ENCODE measurements at regions not wholly inside any gene's neighbourhood (a gene's known extent, or its start where the extent isn't known, plus 50 kb on each side); places are given as distances from the start of the nearest gene placed in this dataset.

- ATAC-seq (replicated peaks in 1 of 4) (no peak), DNase-seq (no peak)
- no CpG with 5 or more reads among the region's 1 CpG for WGBS (ENCODE audit: insufficient coverage)
- no peaks in the 10 kb centered on the region for H3K27me3 ChIP-seq (replicated peaks in 1 of 2; ENCODE audit: control insufficient read depth in 2 of 2, extremely low read depth in 1 of 2, insufficient read depth in 2 of 2, low read length in 1 of 2)
- no peaks in the 10 kb centered on the region for H3K9me3 Mint-ChIP-seq
- H3K4me3 ChIP-seq (ENCODE audit: control insufficient read depth in 1 of 2, extremely low read depth in 1 of 2, low read length in 1 of 2), result no peak overlapping the region
- ChIA-PET POLR2A (no interaction called here), CTCF (no interaction called here)
- no peak overlapping the region for H3K4me3 Mint-ChIP-seq
- H3K27me3 Mint-ChIP-seq, result peaks cover 8 to 13% of the 10 kb centered on the region in 2 donors
- H3K4me1 ChIP-seq (ENCODE audit: control insufficient read depth in 1 of 2, extremely low read depth in 1 of 2, insufficient read depth in 2 of 2, low read length in 2 of 2), result no peaks in the 10 kb centered on the region
- no peaks in the 10 kb centered on the region for H3K4me1 Mint-ChIP-seq
- H3K36me3 Mint-ChIP-seq, result no peaks in the 10 kb centered on the region
- H3K27ac ChIP-seq (ENCODE audit: low read length), result no peak overlapping the region
- no peaks in the 10 kb centered on the region for H3K9me3 ChIP-seq
- no peaks in the 10 kb centered on the region for H3K36me3 ChIP-seq (ENCODE audit: control insufficient read depth in 2 of 2, extremely low read depth in 1 of 2, insufficient read depth in 1 of 2, low read length in 1 of 2)
- H3K27ac Mint-ChIP-seq, result no peak overlapping the region
Observed at GRCh38 chr3:153957421-153957820, 163.8 kb upstream of the ARHGEF26 start.

DNA sequence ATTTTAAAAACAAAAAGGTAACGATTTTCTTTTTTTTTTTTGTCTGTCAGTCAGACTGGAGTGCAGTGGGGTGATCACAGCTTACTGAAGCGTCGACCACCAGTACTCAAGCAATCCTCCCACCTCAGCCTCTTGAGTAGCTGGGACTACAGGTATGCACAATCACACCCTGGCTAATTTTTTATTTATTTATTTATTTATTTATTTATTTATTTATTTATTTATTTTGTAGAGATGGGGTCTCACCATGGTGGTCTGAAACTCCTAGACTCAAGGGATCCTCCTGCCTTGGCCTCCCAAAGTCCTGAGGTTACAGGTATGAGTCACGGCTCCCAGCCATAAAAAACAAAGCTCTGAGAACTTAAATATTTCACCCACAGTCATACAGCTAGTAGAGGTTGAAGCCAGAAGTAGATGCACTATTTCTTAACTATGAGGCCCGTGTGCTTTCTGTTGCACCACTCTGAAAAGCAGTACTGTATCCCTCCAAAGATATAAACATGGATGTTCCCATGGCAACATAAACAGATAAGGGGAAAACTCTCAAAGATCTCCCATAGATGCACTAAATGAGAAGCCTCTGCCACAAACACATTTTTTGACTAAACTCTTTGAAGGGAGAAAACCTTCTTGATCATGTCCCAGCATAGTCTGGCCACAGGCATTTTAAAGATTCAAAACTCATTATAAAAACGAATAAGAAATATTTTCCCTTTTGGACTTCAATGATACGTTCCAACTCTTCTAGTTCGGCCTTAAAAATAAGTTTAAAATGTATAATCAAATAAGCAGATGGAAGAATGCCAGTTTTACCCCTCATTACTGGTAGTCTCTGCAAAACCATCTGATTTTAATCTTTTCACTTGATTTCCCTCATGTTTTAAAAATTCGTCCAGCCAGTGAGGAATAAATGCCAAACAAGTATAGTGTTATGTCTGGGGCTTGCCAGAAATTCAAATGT lies 162.3 kb upstream of the ARHGEF26 start:
- POLR2A ChIA-PET, result interaction anchor here in 1 of 2 donors (0.7 kb wide), 1 partner anchor 88 kb away, joined by 3 read pairs; no protein-coding TSS in a partner anchor
- H3K4me1 ChIP-seq (ENCODE audit: control insufficient read depth in 1 of 2, extremely low read depth in 1 of 2, insufficient read depth in 2 of 2, low read length in 2 of 2), result no peaks in the 10 kb centered on the region
- no CpG with 5 or more reads among the region's 9 CpGs for WGBS (ENCODE audit: insufficient coverage)

DNA sequence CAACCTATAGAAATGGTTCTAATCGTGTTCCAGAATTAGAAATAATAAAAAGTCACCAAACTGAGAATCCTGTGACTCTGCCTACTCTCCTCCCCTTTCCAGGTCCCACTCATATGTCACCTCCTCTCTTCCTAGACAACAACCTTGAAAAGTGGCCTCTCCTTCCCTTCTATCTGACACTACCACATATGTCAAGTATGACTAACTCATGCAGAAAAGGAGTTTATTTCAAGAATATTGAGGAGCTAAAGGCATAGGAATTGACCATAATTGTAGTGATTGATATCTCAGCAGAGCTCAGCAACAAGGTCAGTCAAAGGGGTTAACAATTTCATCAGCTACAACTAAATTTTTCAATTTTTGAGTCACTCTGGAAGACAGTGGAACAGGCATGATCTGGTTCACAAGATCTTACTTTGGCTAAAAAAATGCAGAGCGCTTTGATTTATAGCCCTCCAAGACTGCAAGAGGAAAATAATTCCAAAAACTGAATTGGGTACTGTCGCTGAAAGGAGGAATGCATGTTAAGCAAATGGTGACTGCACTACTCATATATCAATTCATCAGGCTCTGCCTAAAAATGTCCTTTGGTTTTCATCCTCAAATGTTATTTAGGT lies 160.6 kb upstream of the ARHGEF26 start:
- Histone ChIP-seq H3K4me3 (ENCODE audit: control insufficient read depth in 1 of 2, extremely low read depth in 1 of 2, low read length in 1 of 2) (no peak overlapping the region), H3K36me3 (ENCODE audit: control insufficient read depth in 2 of 2, extremely low read depth in 1 of 2, insufficient read depth in 1 of 2, low read length in 1 of 2) (no peaks in the 10 kb centered on the region), H3K4me1 (ENCODE audit: control insufficient read depth in 1 of 2, extremely low read depth in 1 of 2, insufficient read depth in 2 of 2, low read length in 2 of 2) (no peaks in the 10 kb centered on the region), H3K9me3 (no peaks in the 10 kb centered on the region), H3K27me3 (replicated peaks in 1 of 2; ENCODE audit: control insufficient read depth in 2 of 2, extremely low read depth in 1 of 2, insufficient read depth in 2 of 2, low read length in 1 of 2) (no peaks in the 10 kb centered on the region), H3K27ac (ENCODE audit: low read length) (no peak overlapping the region)
- H3K4me3 Mint-ChIP-seq, result no peak overlapping the region
- no peak overlapping the region for H3K27ac Mint-ChIP-seq
- peaks cover 4 to 8% of the 10 kb centered on the region in 2 donors for H3K27me3 Mint-ChIP-seq
- DNase-seq (no peak), ATAC-seq (replicated peaks in 1 of 4) (no peak)
- no peaks in the 10 kb centered on the region for H3K9me3 Mint-ChIP-seq
- ChIA-PET CTCF (interaction anchor here in 1 of 2 donors (0.6 kb wide), 1 partner anchor 950 kb away, joined by 3 read pairs; no protein-coding TSS in a partner anchor), POLR2A (interaction anchor here in 1 of 2 donors (0.7 kb wide), 1 partner anchor 270 kb away, joined by 3 read pairs; no protein-coding TSS in a partner anchor)
- H3K36me3 Mint-ChIP-seq, result no peaks in the 10 kb centered on the region
- H3K4me1 Mint-ChIP-seq, result no peaks in the 10 kb centered on the region
- WGBS (ENCODE audit: insufficient coverage), result 69% methylated on average over 2 of the region's 3 CpGs

More for the DNA sequence above, 162.3 kb upstream of the ARHGEF26 start:
- Mint-ChIP-seq H3K4me3 (no peak overlapping the region), H3K27ac (no peak overlapping the region), H3K4me1 (no peaks in the 10 kb centered on the region), H3K9me3 (no peaks in the 10 kb centered on the region), H3K36me3 (no peaks in the 10 kb centered on the region), H3K27me3 (peaks cover 8 to 13% of the 10 kb centered on the region in 2 donors)
- Histone ChIP-seq H3K4me3 (ENCODE audit: control insufficient read depth in 1 of 2, extremely low read depth in 1 of 2, low read length in 1 of 2) (no peak overlapping the region), H3K9me3 (no peaks in the 10 kb centered on the region), H3K27me3 (replicated peaks in 1 of 2; ENCODE audit: control insufficient read depth in 2 of 2, extremely low read depth in 1 of 2, insufficient read depth in 2 of 2, low read length in 1 of 2) (no peaks in the 10 kb centered on the region), H3K27ac (ENCODE audit: low read length) (no peak overlapping the region), H3K36me3 (ENCODE audit: control insufficient read depth in 2 of 2, extremely low read depth in 1 of 2, insufficient read depth in 1 of 2, low read length in 1 of 2) (no peaks in the 10 kb centered on the region)
- DNase-seq (no peak), ATAC-seq (replicated peaks in 1 of 4) (no peak)
- CTCF ChIA-PET, result no interaction called here

DNA sequence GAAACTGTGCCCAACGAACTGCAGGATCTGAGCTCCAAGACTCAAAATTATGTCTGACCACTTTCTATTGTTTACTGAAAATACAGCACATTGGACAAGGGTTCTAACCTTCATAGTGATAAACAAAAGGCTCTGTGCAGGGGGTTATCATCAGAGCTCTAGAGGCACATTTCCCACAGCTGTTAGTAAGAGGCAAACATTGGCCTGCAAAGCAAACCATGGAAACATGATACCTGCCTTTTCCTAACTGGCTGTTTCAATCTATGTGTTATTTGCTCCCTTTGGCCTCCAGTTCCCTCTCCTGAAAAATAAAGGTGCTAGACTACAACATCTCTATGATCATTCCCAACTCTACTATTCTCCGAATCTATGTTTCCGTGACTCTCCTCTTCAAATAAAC lies 159.7 kb upstream of the ARHGEF26 start:
- no CpG with 5 or more reads among the region's 3 CpGs for WGBS (ENCODE audit: insufficient coverage)
- DNase-seq (no peak), ATAC-seq (replicated peaks in 1 of 4) (no peak)
- no peaks in the 10 kb centered on the region for H3K36me3 ChIP-seq (ENCODE audit: control insufficient read depth in 2 of 2, extremely low read depth in 1 of 2, insufficient read depth in 1 of 2, low read length in 1 of 2)
- POLR2A ChIA-PET, result interaction anchor here in 1 of 2 donors (0.7 kb wide), 1 partner anchor 269 kb away, joined by 3 read pairs; no protein-coding TSS in a partner anchor
- H3K4me3 ChIP-seq (ENCODE audit: control insufficient read depth in 1 of 2, extremely low read depth in 1 of 2, low read length in 1 of 2), result no peak overlapping the region
- Mint-ChIP-seq H3K27ac (no peak overlapping the region), H3K4me1 (no peaks in the 10 kb centered on the region), H3K9me3 (peaks cover 0 to 3% (median 0%) of the 10 kb centered on the region in 3 donors), H3K4me3 (no peak overlapping the region), H3K36me3 (no peaks in the 10 kb centered on the region), H3K27me3 (peaks cover 4 to 5% of the 10 kb centered on the region in 2 donors)
- no peak overlapping the region for H3K27ac ChIP-seq (ENCODE audit: low read length)
- CTCF ChIA-PET, result interaction anchor here in 1 of 2 donors (0.6 kb wide), 1 partner anchor 951 kb away, joined by 3 read pairs; no protein-coding TSS in a partner anchor
- H3K4me1 ChIP-seq (ENCODE audit: control insufficient read depth in 1 of 2, extremely low read depth in 1 of 2, insufficient read depth in 2 of 2, low read length in 2 of 2), result no peaks in the 10 kb centered on the region
- no peaks in the 10 kb centered on the region for H3K27me3 ChIP-seq (replicated peaks in 1 of 2; ENCODE audit: control insufficient read depth in 2 of 2, extremely low read depth in 1 of 2, insufficient read depth in 2 of 2, low read length in 1 of 2)
- H3K9me3 ChIP-seq, result no peaks in the 10 kb centered on the region

GRCh38 chr3:153963012-153963411 lies 158.2 kb upstream of the ARHGEF26 start:
- no CpG with 5 or more reads among the region's 2 CpGs for WGBS (ENCODE audit: insufficient coverage)
- peaks cover 5 to 6% of the 10 kb centered on the region in 2 donors for H3K27me3 Mint-ChIP-seq

GRCh38 chr3:153967260-153967659 lies 153.9 kb upstream of the ARHGEF26 start:
- Mint-ChIP-seq H3K36me3 (no peaks in the 10 kb centered on the region), H3K27me3 (peaks cover 4 to 8% of the 10 kb centered on the region in 2 donors), H3K4me1 (no peaks in the 10 kb centered on the region), H3K27ac (no peak overlapping the region), H3K4me3 (no peak overlapping the region), H3K9me3 (peaks cover 0 to 3% (median 0%) of the 10 kb centered on the region in 3 donors)
- no peaks in the 10 kb centered on the region for H3K36me3 ChIP-seq (ENCODE audit: control insufficient read depth in 2 of 2, extremely low read depth in 1 of 2, insufficient read depth in 1 of 2, low read length in 1 of 2)
- CTCF ChIA-PET, result interaction anchor here in 1 of 2 donors (0.6 kb wide), 1 partner anchor 31 kb away, joined by 3 read pairs; no protein-coding TSS in a partner anchor
- no peaks in the 10 kb centered on the region for H3K9me3 ChIP-seq
- H3K4me3 ChIP-seq (ENCODE audit: control insufficient read depth in 1 of 2, extremely low read depth in 1 of 2, low read length in 1 of 2), result no peak overlapping the region
- no peaks in the 10 kb centered on the region for H3K27me3 ChIP-seq (replicated peaks in 1 of 2; ENCODE audit: control insufficient read depth in 2 of 2, extremely low read depth in 1 of 2, insufficient read depth in 2 of 2, low read length in 1 of 2)
- H3K27ac ChIP-seq (ENCODE audit: low read length), result no peak overlapping the region
- DNase-seq (no peak), ATAC-seq (replicated peaks in 1 of 4) (no peak)
- POLR2A ChIA-PET, result no interaction called here
- H3K4me1 ChIP-seq (ENCODE audit: control insufficient read depth in 1 of 2, extremely low read depth in 1 of 2, insufficient read depth in 2 of 2, low read length in 2 of 2), result no peaks in the 10 kb centered on the region
- WGBS (ENCODE audit: insufficient coverage), result 27% methylated on average over 1 of the region's 2 CpGs

More at GRCh38 chr3:153963012-153963411, 158.2 kb upstream of the ARHGEF26 start:
- no peak overlapping the region for H3K4me3 ChIP-seq (ENCODE audit: control insufficient read depth in 1 of 2, extremely low read depth in 1 of 2, low read length in 1 of 2)
- ATAC-seq (replicated peaks in 1 of 4), result no peak
- Mint-ChIP-seq H3K9me3 (peaks cover 0 to 3% (median 0%) of the 10 kb centered on the region in 3 donors), H3K27ac (no peak overlapping the region), H3K36me3 (no peaks in the 10 kb centered on the region), H3K4me3 (no peak overlapping the region), H3K4me1 (no peaks in the 10 kb centered on the region)
- ChIA-PET CTCF (no interaction called here), POLR2A (no interaction called here)
- no peak for DNase-seq
- no peaks in the 10 kb centered on the region for H3K4me1 ChIP-seq (ENCODE audit: control insufficient read depth in 1 of 2, extremely low read depth in 1 of 2, insufficient read depth in 2 of 2, low read length in 2 of 2)
- no peaks in the 10 kb centered on the region for H3K36me3 ChIP-seq (ENCODE audit: control insufficient read depth in 2 of 2, extremely low read depth in 1 of 2, insufficient read depth in 1 of 2, low read length in 1 of 2)
- H3K27me3 ChIP-seq (replicated peaks in 1 of 2; ENCODE audit: control insufficient read depth in 2 of 2, extremely low read depth in 1 of 2, insufficient read depth in 2 of 2, low read length in 1 of 2), result no peaks in the 10 kb centered on the region
- no peak overlapping the region for H3K27ac ChIP-seq (ENCODE audit: low read length)
- H3K9me3 ChIP-seq, result no peaks in the 10 kb centered on the region

All from T-cell (primary cell).